HG03460 (cell line): ENCODE measurements at regions not wholly inside any gene's neighbourhood (a gene's known extent, or its start where the extent isn't known, plus 50 kb on each side); places are given as distances from the start of the nearest gene placed in this dataset.

Source experiments
- ATAC-seq: cut with Tn5 transposase; IDR thresholded peaks from one replicate; pipeline ENCODE4 v1.9.1; 2021; ENCODE audit not compliant: unreplicated experiment

DNA sequence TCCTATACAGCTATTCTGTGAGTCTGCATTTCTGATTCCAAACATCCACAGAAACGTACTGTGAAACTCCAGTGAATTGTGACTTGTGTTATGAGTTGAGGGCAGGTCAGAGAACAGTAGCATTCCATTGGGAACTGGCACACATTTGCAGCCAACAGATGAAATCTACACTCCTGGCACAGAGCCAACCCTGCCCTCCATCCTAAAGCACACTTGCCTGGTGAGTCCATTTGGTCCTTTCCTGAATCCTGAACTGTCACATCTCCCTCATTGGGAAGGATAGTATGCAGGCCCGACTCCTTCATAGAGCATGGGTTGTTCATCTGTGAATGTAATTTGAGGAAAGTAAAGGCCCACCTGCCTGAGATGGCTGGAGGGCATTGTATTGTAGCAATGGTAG is 314.3 kb upstream of the RASGRP1 start:
- no peak for ATAC-seq

DNA sequence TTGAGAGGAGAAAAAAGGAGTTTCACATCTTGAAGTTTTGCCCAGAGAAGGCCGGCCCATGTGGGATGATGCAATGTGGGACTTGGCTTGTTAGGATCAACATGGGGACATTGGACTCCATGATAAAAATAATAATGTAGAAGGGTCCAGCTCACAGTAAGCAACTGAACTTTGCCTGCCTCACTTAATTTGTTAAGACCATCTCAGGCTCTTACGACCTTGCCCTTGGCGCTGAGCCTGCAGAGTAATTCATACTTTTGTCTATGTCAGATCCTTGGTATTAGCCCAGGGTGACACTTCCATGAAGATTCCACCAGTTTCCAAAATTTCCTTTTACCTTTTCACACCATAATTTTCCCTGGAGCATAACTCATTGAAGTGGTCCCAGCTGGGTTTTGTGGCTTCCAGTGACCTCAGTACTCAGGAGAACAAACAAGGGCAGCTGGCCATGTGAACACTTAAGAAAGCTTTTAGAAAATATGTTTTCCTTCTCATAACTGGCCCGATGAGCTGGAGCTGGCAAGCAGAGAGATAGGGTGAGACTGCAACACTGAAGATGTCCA is 315.4 kb upstream of the RASGRP1 start:
- no peak for ATAC-seq

DNA sequence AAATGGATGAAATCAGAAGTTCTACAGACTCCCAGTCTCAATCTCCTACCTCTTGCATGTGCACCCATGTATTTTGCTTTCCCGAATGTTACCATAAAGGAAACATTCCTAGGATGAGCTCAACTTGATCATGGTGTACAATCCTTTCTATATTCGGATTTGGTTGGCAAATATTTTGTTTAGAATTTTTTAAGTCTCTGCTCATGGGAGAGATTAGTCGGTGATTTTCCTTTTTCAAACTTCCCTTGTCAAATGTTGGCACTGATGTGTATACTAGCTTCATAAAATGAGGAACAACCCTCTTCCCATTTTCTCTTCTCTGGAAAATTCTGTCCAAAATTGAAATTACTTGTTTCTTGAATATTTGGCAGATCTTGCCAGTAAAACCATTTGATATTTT is 317.6 kb upstream of the RASGRP1 start:
- ATAC-seq: no peak

DNA sequence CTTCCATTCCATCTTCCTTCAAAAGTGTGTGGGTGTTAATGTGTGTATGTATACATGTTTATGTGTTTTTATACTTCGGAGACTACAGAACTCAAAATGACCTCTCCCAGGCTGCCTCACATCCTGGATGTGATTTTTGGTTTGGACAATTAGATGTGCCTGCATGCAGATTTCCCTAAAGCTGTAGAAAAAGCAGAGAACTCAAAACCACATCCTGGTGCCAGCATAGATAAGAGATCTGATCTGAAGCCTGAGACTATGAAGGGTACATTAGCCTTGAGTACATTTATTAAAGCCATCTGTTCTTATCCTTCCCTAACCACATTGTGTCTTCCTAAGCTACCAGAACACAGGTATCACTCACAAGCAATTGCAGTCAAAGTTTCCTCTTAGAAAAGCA is 319.4 kb upstream of the RASGRP1 start:
- no peak for ATAC-seq

DNA sequence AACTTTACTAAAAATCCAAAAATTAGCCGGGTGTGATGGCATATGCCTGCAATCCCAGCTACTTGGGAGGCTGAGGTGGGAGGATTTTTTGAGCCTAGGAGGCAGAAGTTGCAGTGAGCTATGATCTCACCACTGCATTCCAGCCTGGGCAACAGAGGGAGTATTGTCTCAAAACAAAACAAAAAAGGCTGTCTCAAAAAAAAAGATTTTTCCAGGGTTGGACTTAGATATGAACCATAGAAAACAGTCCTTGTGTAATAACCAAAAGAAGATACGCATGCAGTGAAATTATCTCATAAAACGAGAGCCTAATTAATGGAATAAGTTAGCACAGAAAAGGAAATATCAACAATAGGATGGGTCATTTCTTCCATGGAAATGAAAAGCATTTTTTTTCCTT is 320.4 kb upstream of the RASGRP1 start:
- ATAC-seq: no peak

DNA sequence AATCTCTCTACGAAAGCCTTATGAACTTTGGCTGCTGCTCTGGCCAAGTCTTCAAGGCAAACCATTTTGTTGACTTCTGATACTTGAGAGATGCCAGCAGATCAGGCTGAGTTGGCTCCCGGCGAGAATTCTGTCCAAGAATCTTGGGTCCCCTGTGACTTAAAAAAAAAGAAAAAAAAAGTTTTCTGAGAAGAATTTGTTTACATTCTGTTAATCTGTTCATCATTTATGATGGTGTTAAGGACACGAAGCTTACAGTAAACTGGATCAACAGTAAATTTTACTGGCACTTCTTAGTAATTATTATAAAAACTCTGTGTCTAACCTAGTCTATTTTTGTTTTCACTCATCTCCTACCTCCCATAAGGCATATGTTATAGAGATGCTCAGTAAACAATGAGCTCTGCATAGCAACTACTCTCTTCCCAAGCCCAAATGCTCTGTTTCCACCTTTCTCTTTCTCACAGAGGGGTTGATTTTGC is 320.9 kb upstream of the RASGRP1 start:
- no peak for ATAC-seq

DNA sequence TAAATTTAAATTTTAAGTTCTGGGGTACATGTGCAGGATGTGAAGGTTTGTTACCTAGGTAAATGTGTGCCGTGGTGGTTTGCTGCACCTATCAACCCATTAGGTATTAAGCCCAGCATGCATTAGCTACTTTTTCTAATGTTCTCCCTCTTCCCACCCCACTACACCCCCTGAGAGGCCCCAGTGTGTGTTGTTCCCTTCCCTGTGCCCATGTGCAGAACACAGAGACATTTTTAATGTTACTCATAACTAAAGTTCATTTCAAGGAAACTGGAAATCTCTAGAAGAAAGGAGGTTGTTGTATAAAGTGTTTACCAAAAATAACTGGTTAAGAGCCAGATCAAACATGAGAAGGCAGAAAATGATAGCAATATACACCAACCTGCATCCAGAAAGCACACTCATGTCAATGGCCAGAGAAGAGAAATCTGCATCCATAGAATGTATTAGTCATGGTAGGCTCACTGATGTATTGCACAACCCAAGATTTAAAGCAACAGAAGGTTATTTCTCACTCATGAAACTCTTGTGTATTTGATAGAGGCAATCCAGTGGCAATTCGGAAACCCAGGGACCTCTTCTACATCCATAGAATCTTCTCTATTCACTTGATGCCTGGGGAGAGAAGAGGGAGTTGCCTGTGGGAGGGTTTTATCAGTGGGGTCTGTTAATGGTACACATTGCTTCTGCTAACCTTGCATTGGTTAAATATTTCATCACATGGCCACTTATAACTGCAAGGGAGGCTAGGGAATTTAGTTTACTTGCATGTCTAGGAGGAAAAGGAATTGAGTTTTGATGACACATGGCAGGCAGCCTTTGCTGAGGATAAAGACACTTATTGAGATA is 321.9 kb upstream of the RASGRP1 start:
- no peak for ATAC-seq

DNA sequence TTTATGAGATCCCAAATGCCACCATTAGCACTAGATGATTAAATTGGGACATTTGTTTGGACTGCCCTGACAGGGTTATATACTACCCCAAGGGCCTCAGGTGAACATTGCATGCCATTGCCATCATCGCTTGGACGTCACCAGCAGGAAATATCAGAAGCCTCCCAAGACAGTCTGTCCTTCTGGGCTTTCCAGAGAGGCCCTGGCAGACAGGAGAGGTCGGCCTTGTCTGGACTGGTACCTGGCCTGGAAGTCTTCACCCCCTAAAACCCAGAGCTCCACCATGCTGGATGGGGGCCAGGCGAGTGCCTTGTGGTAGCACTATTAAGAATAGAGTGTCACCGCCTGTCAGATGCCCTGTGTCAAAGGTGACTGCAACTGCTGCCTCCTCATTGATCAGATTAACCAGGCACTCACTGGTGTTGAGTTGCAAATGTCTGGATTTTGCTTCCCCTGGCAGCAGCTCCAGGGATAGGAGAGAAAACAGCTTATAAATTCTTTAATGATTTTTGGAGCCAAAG is 324.1 kb upstream of the RASGRP1 start:
- no peak for ATAC-seq

DNA sequence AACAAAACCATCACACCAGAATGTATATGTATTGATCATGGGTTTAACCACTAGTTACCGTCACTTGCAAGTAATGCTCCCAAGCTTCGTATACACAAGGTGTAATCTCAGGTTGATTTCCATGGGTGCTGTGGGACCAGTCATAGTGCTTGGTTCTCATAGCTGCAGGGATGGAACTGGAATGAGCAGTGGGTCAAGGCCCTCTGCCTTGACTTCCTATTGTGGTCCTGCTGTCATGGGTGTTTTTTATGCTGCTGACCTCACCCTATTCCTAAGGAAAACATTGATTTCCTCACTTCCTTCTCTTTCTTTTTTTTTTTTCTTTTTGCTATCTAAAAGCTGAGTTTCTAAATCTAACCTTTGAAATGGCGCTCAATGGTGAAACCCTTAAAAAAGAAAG is 325.6 kb upstream of the RASGRP1 start:
- no peak for ATAC-seq

DNA sequence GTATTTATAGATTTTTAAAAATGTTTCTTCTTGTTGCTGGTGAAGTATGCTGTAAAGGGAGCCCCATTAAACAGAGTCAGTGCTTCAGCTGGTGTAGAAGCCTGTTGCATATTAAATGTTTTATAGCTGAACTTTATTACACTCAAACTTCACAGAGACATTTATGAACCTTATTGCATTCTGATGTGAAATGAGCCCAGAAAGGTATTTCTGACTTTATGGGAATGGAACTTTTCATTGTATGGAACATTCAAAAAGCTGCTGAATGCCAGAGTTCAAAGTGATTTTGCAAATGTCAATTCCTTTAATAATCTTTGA is 329.3 kb upstream of the RASGRP1 start:
- ATAC-seq: no peak

DNA sequence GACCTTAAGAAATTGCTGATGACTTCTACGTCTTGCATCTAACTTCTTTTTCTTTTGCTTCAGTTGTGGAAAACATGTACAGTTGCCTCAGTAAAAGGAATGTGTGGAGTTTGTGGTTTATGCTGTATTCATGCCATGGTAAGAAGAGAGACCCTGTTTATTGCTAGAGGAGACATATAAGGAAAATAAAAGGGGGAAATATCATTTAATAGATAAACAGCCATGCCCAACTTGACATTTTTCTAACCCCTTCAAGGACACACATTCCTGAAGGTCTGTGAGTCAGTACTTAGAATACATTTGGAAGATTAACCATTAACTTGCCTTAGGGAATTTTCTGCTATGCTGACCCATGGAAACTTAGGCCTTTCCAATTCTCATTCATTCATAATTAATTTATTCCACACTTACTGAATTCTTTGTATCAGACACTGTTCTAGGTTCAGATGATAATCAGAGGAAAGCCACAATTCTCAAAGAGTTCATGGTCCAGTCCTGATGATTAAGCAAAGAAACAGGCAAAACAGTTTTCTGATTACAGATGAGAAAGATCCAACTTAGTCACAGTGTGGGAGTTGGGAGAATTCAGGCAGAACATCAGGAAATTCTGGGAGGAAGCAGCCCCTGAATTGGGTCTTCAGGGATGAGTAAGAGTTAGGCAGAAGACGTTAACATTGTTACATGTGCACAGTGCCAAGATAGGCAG is 329.8 kb upstream of the RASGRP1 start:
- ATAC-seq: no peak

DNA sequence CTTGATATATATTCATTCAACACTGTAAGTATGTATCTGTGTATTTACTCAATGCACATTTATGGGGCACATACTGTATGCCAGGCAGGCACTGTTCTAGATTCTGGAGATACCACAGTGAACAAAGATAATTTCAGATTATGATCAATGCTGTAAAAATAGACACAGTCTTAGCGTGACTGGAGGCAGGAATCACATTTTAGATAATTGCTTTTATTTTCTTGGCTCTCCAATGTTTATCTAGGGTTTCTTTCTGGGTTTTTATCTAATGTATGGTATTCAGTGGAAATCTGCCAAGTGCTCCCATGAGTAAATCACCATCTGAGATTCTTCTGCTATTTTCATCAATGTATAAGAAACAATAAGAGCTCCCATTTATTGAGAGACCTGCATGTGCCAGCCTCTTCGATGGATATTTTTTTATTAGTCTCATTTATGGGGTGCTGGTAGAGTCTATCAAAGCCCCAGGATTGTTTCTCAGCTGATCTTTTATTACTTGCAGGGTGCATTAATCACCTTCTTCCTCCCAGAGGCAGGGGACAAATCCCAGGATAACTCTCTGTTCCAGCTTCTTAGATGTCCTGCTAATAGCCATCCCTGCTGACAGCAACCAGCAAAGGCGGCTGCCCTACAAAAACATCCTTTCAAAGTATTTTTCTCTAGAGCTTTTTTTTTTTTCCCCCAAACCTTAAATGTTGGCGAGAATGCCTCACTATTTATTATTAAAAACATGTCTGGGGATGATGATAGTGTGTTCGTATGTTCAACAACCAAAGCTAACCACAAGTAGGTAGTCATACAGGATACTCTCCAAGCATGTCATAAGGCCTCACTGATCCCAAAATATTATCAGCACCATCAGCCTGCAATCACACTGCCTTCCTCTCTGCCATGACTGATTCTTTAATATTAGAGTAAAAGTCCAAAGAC is 331.0 kb upstream of the RASGRP1 start:
- ATAC-seq: no peak

DNA sequence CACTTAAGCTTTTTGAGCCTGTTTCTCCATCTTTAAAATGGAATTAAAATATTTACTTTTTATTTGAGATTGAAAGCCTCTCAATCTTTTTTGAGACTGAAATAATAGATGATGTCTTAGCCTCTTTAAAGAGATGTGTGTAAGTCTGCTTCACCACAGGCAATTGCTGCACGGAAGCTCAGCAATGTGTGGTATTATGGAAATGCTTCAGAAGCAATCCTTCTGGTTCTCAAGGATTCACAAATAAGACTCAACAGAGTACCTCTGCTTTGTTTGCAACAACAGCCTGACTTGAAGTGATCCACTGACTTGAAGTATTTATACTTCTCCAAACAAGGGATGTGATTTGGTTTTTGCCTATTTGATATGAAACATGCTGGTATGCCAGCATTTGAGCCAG is 332.0 kb upstream of the RASGRP1 start:
- no peak for ATAC-seq

DNA sequence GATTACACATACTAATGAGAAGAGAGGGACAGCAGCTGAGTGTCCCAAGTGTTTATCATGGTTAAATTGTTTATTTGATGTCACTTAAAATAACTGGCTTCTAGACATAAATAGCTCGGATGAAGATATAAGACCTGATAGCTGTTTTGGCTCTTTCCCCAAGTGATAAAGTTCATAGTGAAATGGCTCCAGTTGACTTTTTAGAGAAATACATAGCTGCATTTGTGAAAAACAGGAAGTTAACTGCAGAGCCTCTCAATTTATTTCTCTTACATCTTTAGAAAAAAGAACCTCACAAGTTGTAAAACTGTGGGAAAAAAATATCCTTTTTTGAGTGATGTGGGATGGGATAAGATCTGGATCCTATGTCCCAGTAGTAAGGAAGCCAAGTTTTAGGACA is 332.9 kb upstream of the RASGRP1 start:
- no peak for ATAC-seq

DNA sequence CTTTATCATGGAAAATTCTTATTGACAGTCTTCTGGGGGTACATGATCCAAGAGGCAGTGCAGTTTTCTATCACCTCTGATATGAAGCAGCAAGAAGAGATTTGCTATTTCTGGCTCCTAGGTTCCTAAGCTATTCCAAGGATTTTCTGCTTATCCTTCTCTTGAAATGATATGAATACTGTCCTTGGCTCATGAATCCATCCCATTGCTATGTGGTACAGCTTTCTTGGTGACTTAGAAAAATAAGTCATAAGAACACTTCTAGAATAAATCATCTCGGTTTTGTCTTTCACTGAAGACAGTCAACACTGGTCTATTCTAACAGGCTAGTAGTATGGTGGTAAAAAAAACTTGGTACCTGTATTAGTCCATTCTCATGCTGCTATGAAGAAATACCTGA is 333.6 kb upstream of the RASGRP1 start:
- ATAC-seq: no peak

DNA sequence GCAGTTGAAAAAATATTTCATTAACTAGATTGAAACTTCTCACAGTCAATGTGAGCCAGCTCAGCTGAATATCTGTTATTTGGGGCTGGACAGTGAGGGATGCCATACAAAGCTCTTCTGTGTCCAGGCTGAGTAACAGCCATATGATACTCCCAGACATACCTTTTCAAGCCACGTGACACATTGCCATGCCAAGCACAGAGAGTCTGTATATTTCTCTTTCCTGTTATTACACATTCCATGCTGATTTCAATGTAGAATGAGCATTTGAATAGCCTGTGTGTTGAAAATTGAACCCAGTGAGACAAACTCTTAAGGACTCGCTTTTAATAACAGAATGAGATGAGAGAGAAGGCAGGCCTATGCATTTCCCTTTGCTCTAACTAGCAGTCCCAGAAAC is 334.7 kb upstream of the RASGRP1 start:
- ATAC-seq: no peak

DNA sequence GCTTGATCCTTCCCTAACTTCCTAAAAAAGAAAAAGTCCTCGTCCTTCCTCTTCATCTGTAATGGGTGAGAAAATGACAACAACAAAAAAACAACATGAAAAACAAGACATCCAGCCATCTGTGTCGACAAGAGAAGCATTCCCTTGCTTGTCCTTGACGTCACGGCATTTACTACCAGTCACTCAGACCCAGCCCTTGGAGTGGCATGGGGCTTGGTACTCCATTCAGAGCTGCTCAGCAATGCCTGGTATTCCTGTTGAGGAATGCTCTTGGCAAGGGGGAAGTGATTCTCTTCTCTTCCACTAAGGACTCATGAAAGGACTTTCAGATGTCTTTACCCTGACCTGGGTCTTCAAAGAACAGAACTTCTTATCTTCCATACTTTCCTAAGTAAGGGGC is 339.7 kb upstream of the RASGRP1 start:
- no peak for ATAC-seq

DNA sequence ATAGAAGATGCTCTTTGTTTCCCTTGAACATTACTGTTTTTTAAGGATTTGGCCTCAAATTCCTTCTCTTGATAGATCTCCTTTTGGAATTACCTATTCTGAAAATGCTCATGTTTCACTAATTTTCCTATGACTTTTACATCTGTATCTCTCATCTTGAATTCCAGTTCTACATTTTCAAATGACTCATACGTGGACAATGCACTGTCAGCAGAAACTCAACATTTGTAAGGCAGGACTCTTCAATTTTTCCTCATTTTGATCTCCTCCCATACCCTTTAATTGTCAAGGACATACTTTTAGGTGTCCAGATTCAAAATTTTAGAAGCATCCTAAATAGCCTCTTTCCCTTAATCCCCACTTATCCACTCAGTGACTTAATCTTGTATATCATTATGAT is 341.0 kb upstream of the RASGRP1 start:
- ATAC-seq: no peak

DNA sequence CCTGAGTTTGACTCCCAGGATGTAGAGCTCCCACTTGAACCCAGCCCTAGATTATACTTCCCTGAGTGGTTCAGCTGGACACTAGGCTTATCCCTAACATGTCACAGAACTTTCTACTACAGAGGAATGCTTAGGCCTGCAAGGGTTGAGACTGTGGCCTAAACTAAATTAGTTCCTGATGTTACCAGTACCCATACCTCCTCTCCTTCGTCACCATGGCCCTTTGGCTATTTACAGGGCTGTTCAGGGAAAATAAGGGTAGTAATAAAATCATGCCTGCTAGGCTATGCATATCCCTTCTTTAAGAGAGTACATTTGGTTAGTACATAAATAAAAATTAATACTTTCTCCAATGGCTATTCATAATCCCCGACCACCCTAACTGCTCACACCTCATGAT is 356.4 kb upstream of the RASGRP1 start:
- ATAC-seq: no peak

DNA sequence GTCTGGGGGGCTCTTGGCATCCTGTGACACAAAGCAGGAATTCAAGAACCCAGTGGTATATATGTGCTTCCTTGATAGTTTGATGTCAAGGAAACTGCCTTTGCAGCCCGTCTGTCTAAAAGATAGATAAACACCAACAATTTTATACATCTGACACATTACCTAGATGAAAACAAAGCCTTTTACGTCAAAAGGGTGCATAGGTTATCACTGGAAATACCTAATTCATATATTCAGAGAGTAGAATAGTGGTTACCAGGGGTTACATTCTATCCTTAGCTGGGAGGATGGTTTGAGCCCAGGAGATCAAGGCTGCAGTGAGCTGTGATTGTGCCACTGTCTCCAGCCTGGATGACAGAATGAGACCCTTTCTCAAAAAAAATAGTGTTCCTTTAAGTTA is 356.9 kb upstream of the RASGRP1 start:
- ATAC-seq: no peak

DNA sequence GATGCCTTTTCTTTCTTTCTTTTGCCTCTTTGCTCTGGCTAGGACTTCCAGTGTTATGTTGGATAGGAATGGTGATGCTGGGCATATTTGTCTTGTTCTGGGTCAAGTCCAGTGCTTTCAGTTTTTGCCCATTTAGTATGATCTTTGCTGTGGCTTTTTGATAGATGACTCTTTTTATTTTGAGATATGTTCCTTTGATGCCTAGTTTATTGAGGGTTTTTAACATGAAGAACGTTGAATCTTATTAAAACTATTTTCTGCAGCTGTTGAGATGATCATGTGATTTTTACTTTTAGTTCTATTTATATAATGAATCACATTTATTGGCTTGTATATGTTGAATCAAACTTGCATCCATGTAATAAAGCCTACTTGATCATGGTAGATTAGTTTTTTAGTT is 363.8 kb upstream of the RASGRP1 start:
- ATAC-seq: no peak
